H1 (cell line): ENCODE measurements at regions not wholly inside any gene's neighbourhood (a gene's known extent, or its start where the extent isn't known, plus 50 kb on each side); places are given as distances from the start of the nearest gene placed in this dataset.

Experiments
- CTCF ChIA-PET: fragments of 300-600 bp; sonication (Branson Sonifier 250); formaldehyde crosslinking; loops from one replicate; lab custom pipeline; 2021; ENCODE audit not compliant: partially characterized antibody; lab: Charles Lee
- POLR2A ChIA-PET: fragments of 300-600 bp; sonication (Branson Sonifier 250); formaldehyde crosslinking; loops from one replicate; lab custom pipeline; 2021; ENCODE audit warnings: inconsistent platforms; ENCODE audit not compliant: partially characterized antibody; lab: Charles Lee
- DNase-seq, 2 experiments: peaks; one replicate each; pipeline versions ENCODE4 v3.0.0 to v3.0.0-alpha.2; 2010 to 2022; ENCODE audit warnings: low spot score in 2 of 2, low read depth in 1 of 2, mixed read lengths in 1 of 2
- FAIRE-seq: peaks from 2 replicates; lab custom pipeline; 2011; peaks lifted over from hg19 to GRCh38; lab: Jason Lieb, UNC
- H2AFZ ChIP-seq: 2 replicates; pipeline ENCODE4 v1.8.1; 2012; ENCODE audit warnings: low read length, inconsistent platforms
- H2AK5ac ChIP-seq: 2 replicates; pipeline ENCODE4 v1.6.1; 2013; ENCODE audit warnings: low read depth, low read length
- H2BK120ac ChIP-seq: replicated peaks from 2 replicates; pipeline ENCODE3; 2013; ENCODE audit warnings: low read depth, low read length, inconsistent platforms
- H2BK12ac ChIP-seq: 2 replicates; pipeline ENCODE4 v1.6.1; 2013; ENCODE audit warnings: low read depth, low read length
- H2BK15ac ChIP-seq: 2 replicates; pipeline ENCODE4 v1.6.1; 2013; ENCODE audit warnings: low read length
- H2BK20ac ChIP-seq: 2 replicates; pipeline ENCODE4 v1.6.1; 2013; ENCODE audit warnings: low read length
- H2BK5ac ChIP-seq: 2 replicates; pipeline ENCODE4 v1.6.1; 2013; ENCODE audit warnings: low read depth, low read length
- H3K14ac ChIP-seq: 2 replicates; pipeline ENCODE4 v1.6.1; 2013; ENCODE audit warnings: inconsistent platforms; ENCODE audit not compliant: insufficient read length
- H3K18ac ChIP-seq: 2 replicates; pipeline ENCODE4 v1.6.1; 2013; ENCODE audit warnings: low read length; ENCODE audit errors: extremely low read depth
- H3K23ac ChIP-seq: 2 replicates; pipeline ENCODE4 v1.6.1; 2013; ENCODE audit warnings: inconsistent platforms; ENCODE audit not compliant: insufficient read length
- H3K23me2 ChIP-seq: 2 replicates; pipeline ENCODE4 v1.6.1; 2013; ENCODE audit warnings: low read depth, low read length
- H3K27ac ChIP-seq: 2 replicates; pipeline ENCODE4 v1.6.1; 2011; ENCODE audit warnings: low read depth, low read length, inconsistent platforms
- H3K27me3 ChIP-seq, 4 experiments: replicated peaks in 1 of 4; 1 replicate in 1 of 4; 2 replicates in 3 of 4; pipeline versions ENCODE4 v1.6.1 to v1.8.1; 2011 to 2013; ENCODE audit warnings: low read length in 3 of 4, mild to moderate bottlenecking in 3 of 4, inconsistent platforms in 2 of 4, mixed read lengths in 2 of 4, moderate library complexity in 1 of 4; ENCODE audit not compliant: control insufficient read depth in 3 of 4, insufficient read depth in 3 of 4; ENCODE audit errors: extremely low read depth in 1 of 4
- H3K36me3 ChIP-seq, 4 experiments: 2 replicates each; pipeline versions ENCODE4 v1.6.1 to v1.8.1; 2011 to 2013; ENCODE audit warnings: mild to moderate bottlenecking in 4 of 4, low read length in 3 of 4, moderate library complexity in 2 of 4, control low read depth in 1 of 4, inconsistent platforms in 1 of 4; ENCODE audit not compliant: insufficient read depth in 4 of 4, control insufficient read depth in 2 of 4
- H3K4ac ChIP-seq: replicated peaks from 2 replicates; pipeline ENCODE3; 2013; ENCODE audit warnings: low read length, low read depth, mixed read lengths, inconsistent platforms; ENCODE audit not compliant: insufficient read length
- H3K4me1 ChIP-seq, 4 experiments: replicated peaks in 1 of 4; 1 replicate in 1 of 4; 2 replicates in 3 of 4; pipeline versions ENCODE4 v1.6.1 to v1.8.1; 2011 to 2013; ENCODE audit warnings: low read length in 3 of 4, inconsistent platforms in 2 of 4, mixed read lengths in 1 of 4; ENCODE audit not compliant: insufficient read depth in 4 of 4, control insufficient read depth in 3 of 4
- H3K4me2 ChIP-seq, 2 experiments: 2 replicates each; pipeline versions ENCODE4 v1.6.1 to v1.8.1; 2011 to 2013; ENCODE audit warnings: low read depth in 2 of 2, low read length in 2 of 2, control low read depth in 1 of 2, inconsistent platforms in 1 of 2, mild to moderate bottlenecking in 1 of 2; ENCODE audit not compliant: insufficient read depth in 1 of 2
- H3K4me3 ChIP-seq, 4 experiments: fragments of 200-600, 300-600 bp in 1 of 4; sonication (generic), shearing (Covaris generic), sonication (Bioruptor Twin) in 1 of 4; 2 replicates each; pipeline versions ENCODE4 v1.5.1 to v1.8.1; 2011 to 2016; ENCODE audit warnings: low read length in 4 of 4, low read depth in 3 of 4, control low read depth in 2 of 4, inconsistent platforms in 2 of 4, mild to moderate bottlenecking in 2 of 4, mixed read lengths in 1 of 4, moderate library complexity in 1 of 4; ENCODE audit not compliant: insufficient read depth in 2 of 4; ENCODE audit errors: extremely low read depth in 1 of 4
- H3K56ac ChIP-seq: replicated peaks from 2 replicates; pipeline ENCODE3; 2013; ENCODE audit warnings: low read depth, mild to moderate bottlenecking, mixed read lengths, low read length, inconsistent platforms; ENCODE audit not compliant: insufficient read length
- H3K79me1 ChIP-seq: 2 replicates; pipeline ENCODE4 v1.6.1; 2013; ENCODE audit warnings: low read depth, low read length, control low read depth
- H3K79me2 ChIP-seq, 2 experiments: 2 replicates each; pipeline versions ENCODE4 v1.6.1 to v1.8.1; 2012 to 2013; ENCODE audit warnings: low read length in 2 of 2, mild to moderate bottlenecking in 2 of 2, inconsistent platforms in 1 of 2; ENCODE audit not compliant: insufficient read depth in 2 of 2, control insufficient read depth in 1 of 2
- H3K9ac ChIP-seq, 4 experiments: replicated peaks in 1 of 4; 1 replicate in 1 of 4; 2 replicates in 3 of 4; pipeline versions ENCODE4 v1.6.1 to v1.8.1; 2011 to 2013; ENCODE audit warnings: low read depth in 3 of 4, low read length in 3 of 4, control low read depth in 2 of 4, mild to moderate bottlenecking in 2 of 4, moderate library complexity in 2 of 4, inconsistent platforms in 1 of 4; ENCODE audit errors: extremely low read depth in 1 of 4
- H3K9me3 ChIP-seq, 2 experiments: 2 replicates each; pipeline versions ENCODE4 v1.6.1 to v1.8.1; 2012 to 2013; ENCODE audit warnings: mild to moderate bottlenecking in 2 of 2, moderate library complexity in 2 of 2, control low read depth in 1 of 2, inconsistent platforms in 1 of 2, low read depth in 1 of 2, low read length in 1 of 2, mixed read lengths in 1 of 2; ENCODE audit not compliant: insufficient read depth in 2 of 2
- H4K20me1 ChIP-seq, 2 experiments: replicated peaks in 1 of 2; 2 replicates each; pipeline versions ENCODE3 to v1.8.1; 2011 to 2013; ENCODE audit warnings: inconsistent platforms in 2 of 2, low read length in 2 of 2, mild to moderate bottlenecking in 1 of 2; ENCODE audit not compliant: insufficient read depth in 2 of 2, control insufficient read depth in 1 of 2
- H4K5ac ChIP-seq: 2 replicates; pipeline ENCODE4 v1.6.1; 2013; ENCODE audit warnings: low read length, low read depth, mixed read lengths, inconsistent platforms; ENCODE audit not compliant: insufficient read length
- H4K8ac ChIP-seq: 2 replicates; pipeline ENCODE4 v1.8.0; 2013; ENCODE audit warnings: mild to moderate bottlenecking, moderate library complexity, low read length, inconsistent platforms; ENCODE audit not compliant: insufficient read depth; ENCODE audit errors: extremely low read depth
- H4K91ac ChIP-seq: replicated peaks from 2 replicates; pipeline ENCODE3; 2013; ENCODE audit warnings: low read length, mixed read lengths, inconsistent platforms; ENCODE audit not compliant: insufficient read length
- BRCA1 ChIP-seq: IDR thresholded peaks from 2 replicates; pipeline ENCODE4 v1.6.1; 2012; ENCODE audit warnings: low read depth, low read length, improper control_type of control experiment
- CHD1 ChIP-seq: IDR thresholded peaks from 2 replicates; pipeline ENCODE4 v1.6.1; 2012; ENCODE audit warnings: low read depth, low read length, improper control_type of control experiment
- CTCF ChIP-seq, 3 experiments: IDR thresholded peaks; 1 replicate in 2 of 3; 2 replicates in 1 of 3; pipeline versions ENCODE4 v1.5.1 to v1.6.1; 2011; ENCODE audit warnings: low read length in 3 of 3, mild to moderate bottlenecking in 3 of 3, inconsistent platforms in 2 of 3, low read depth in 1 of 3, moderate library complexity in 1 of 3; ENCODE audit not compliant: insufficient read depth in 1 of 3; ENCODE audit errors: control extremely low read depth in 1 of 3
- HDAC2 ChIP-seq, 2 experiments: fragments of 300-600 bp in 1 of 2; sonication (generic) in 1 of 2; IDR thresholded peaks; 2 replicates each; pipeline ENCODE4 v1.6.1; 2011 to 2012; ENCODE audit warnings: low read depth in 2 of 2, low read length in 2 of 2, mild to moderate bottlenecking in 2 of 2, moderate library complexity in 2 of 2, borderline replicate concordance in 1 of 2, inconsistent platforms in 1 of 2
- SIRT6 ChIP-seq: IDR thresholded peaks from one replicate; pipeline ENCODE4 v1.7.1; 2012; ENCODE audit warnings: low read length, inconsistent platforms
- WGBS, 2 experiments: shearing (Covaris generic) in 1 of 2; methylation state at CpG; one replicate each; pipeline versions ENCODE4 v1.1.6 to v1.1.7; 2013 to 2015; ENCODE audit warnings: low lambda C conversion rate in 2 of 2, mixed read lengths in 2 of 2, inconsistent platforms in 1 of 2, low coverage in 1 of 2, missing lambda C conversion rate in 1 of 2; ENCODE audit not compliant: insufficient replicate concordance in 2 of 2, insufficient coverage in 1 of 2, insufficient read length in 1 of 2; ENCODE audit errors: extremely low coverage in 1 of 2, missing lambda C conversion rate in 1 of 2; 5-methylcytosine and 5-hydroxymethylcytosine counted together

DNA sequence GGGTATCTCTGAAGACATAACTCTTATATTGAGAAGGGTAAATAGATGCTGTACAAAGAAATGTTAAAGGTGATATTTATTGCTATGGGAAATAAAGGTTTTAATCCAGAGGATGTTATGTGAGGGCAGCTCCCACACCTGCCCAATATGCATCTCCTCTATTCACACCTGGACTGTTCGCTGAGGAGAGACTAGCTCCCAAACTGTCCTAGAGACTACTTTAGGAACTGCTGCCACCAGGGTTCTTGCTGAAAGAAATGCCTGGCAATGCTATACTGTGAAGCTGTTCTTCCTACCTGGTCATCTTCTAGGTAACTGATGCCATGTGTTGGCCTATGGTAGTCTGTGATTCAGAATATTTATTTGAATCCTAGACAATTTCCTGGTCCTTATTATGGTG lies 1421.5 kb upstream of the SPRY2 start:
- Histone ChIP-seq H2BK15ac (no peak overlapping the region), H3K9ac (no peak overlapping the region), H3K4me3 (no peak overlapping the region), H3K14ac (no peak overlapping the region), H3K27me3 (no peaks in the 10 kb centered on the region), H3K4me1 (no peaks in the 10 kb centered on the region), H2BK5ac (no peak overlapping the region), H3K9me3 (peaks cover 11% of the 10 kb centered on the region in 2 experiments; a peak in 2 of 4 replicates), H4K20me1 (no peaks in the 10 kb centered on the region), H2AFZ (no peak overlapping the region), H2BK120ac (no peak overlapping the region), H3K4me2 (no peak overlapping the region), H2AK5ac (no peak overlapping the region), H3K79me2 (no peaks in the 10 kb centered on the region)
- POLR2A ChIA-PET = no interaction called here
- CTCF ChIA-PET = interaction anchor here (1.2 kb wide), 1 partner anchor 105 kb away, joined by 4 read pairs; no protein-coding TSS in a partner anchor
- DNase-seq = no peak
- no peak for TF ChIP-seq CHD1
- TF ChIP-seq HDAC2 (IDR thresholded peaks at IDR 0.05; ENCODE audit: borderline replicate concordance in 1 of 2, low read depth in 2 of 2, low read length in 2 of 2) = no peak
- no peak for TF ChIP-seq BRCA1
- TF ChIP-seq CTCF (IDR thresholded peaks at IDR 0.05; ENCODE audit: control extremely low read depth in 1 of 3, insufficient read depth in 1 of 3, low read depth in 1 of 3, low read length in 3 of 3) = peak in 1 of 3 experiments; percentile 24; a peak in 1 of 4 replicates
- no peak for TF ChIP-seq SIRT6
- TF ChIP-seq, all 59 proteins: peak for 1
- Histone ChIP-seq H4K8ac (no peak overlapping the region), H3K27ac (no peak overlapping the region), H3K23me2 (no peaks in the 10 kb centered on the region), H3K36me3 (no peaks in the 10 kb centered on the region), H4K91ac (no peak overlapping the region), H3K18ac (no peak overlapping the region), H3K23ac (no peak overlapping the region), H2BK12ac (no peak overlapping the region), H4K5ac (no peak overlapping the region), H3K56ac (no peak overlapping the region), H3K4ac (no peak overlapping the region), H2BK20ac (no peak overlapping the region), H3K79me1 (no peaks in the 10 kb centered on the region)
- WGBS, 2 experiments = 88% methylated on average over 1 of the region's 1 CpG; no CpG with 5 or more reads in 1 of the 2 experiments
- FAIRE-seq = no peak
